A673 (cell line): ENCODE measurements at regions not wholly inside any gene's neighbourhood (a gene's known extent, or its start where the extent isn't known, plus 50 kb on each side); places are given as distances from the start of the nearest gene placed in this dataset.

Experiments
- EZH2 ChIP-seq: fragments of 200-600 bp; sonication (generic); IDR thresholded peaks from 2 replicates; pipeline ENCODE4 v1.6.1; 2017; ENCODE audit warnings: borderline replicate concordance, low read depth, mild to moderate bottlenecking, mixed read lengths, antibody characterized with exemption, low read length; ENCODE audit not compliant: poor library complexity, severe bottlenecking
- TF ChIP-seq, protein P1 (sequence below): fragments of 300-800, 200-600 bp; sonication (generic); conservative IDR thresholded peaks from 2 replicates; pipeline ENCODE4 v1.5.1; 2017; ENCODE audit warnings: low read depth, mild to moderate bottlenecking, antibody characterized with exemption, low read length, moderate library complexity, mixed read lengths

DNA sequence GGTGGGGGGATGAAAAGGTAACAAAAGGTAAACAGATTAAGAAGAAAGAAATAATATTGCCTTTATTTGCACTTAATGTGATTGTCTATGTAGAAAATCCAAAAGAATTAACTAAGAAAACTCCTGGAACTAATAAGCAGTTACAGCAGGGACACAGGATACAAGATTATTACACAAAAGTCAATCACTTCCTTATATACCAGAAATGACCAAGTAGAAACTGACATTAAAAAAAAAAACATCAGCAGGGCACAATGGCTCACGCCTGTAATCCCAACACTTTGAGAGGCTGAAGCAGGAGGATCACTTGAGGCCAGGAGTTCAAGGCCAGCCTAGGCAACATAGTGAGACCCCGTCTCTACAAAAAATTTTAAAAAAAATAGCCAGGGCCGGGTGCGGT, 123.2 kb upstream of the RIPOR2 start:
- TF ChIP-seq, protein P1, sequence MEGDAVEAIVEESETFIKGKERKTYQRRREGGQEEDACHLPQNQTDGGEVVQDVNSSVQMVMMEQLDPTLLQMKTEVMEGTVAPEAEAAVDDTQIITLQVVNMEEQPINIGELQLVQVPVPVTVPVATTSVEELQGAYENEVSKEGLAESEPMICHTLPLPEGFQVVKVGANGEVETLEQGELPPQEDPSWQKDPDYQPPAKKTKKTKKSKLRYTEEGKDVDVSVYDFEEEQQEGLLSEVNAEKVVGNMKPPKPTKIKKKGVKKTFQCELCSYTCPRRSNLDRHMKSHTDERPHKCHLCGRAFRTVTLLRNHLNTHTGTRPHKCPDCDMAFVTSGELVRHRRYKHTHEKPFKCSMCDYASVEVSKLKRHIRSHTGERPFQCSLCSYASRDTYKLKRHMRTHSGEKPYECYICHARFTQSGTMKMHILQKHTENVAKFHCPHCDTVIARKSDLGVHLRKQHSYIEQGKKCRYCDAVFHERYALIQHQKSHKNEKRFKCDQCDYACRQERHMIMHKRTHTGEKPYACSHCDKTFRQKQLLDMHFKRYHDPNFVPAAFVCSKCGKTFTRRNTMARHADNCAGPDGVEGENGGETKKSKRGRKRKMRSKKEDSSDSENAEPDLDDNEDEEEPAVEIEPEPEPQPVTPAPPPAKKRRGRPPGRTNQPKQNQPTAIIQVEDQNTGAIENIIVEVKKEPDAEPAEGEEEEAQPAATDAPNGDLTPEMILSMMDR = no peak
- TF ChIP-seq EZH2 = no peak
